Esophagus squamous epithelium (tissue), 4 donors: ENCODE measurements at regions not wholly inside any gene's neighbourhood (a gene's known extent, or its start where the extent isn't known, plus 50 kb on each side); places are given as distances from the start of the nearest gene placed in this dataset.

ENCODE experiments used
- CTCF ChIP-seq, 6 experiments: fragments of 450-650 bp in 4 of 6; fragments of 200-600 bp in 2 of 6; sonication (generic) in 2 of 6; IDR thresholded peaks; one replicate each; pipeline ENCODE4 v1.5.1; 2016 to 2019; ENCODE audit warnings: antibody characterized with exemption in 6 of 6, mild to moderate bottlenecking in 4 of 6, moderate library complexity in 4 of 6
- POLR2A ChIP-seq, 4 donors: fragments of 450-650 bp; IDR thresholded peaks; one replicate each; pipeline ENCODE4 v1.6.1; 2017; ENCODE audit warnings: antibody characterized with exemption in 4 of 4, mild to moderate bottlenecking in 4 of 4, moderate library complexity in 3 of 4

GRCh38 chr4:34676400-34676799 is 1567.9 kb downstream of the ARAP2 start:
- TF ChIP-seq CTCF (IDR thresholded peaks at IDR 0.05): no peak
- TF ChIP-seq POLR2A (IDR thresholded peaks at IDR 0.05): no peak
